ENCODE measurements at regions not wholly inside any gene's neighbourhood (a gene's known extent, or its start where the extent isn't known, plus 50 kb on each side); places are given as distances from the start of the nearest gene placed in this dataset.

GRCh38 chr3:159139326-159139725 lies 337.5 kb downstream of the MFSD1 start:
- Histone ChIP-seq H3K9ac (ENCODE audit: low read length in 5 of 5) (no peak overlapping the region), H3K27ac (ENCODE audit: low read depth, low read length) (no peak overlapping the region), H3K27me3 (ENCODE audit: control insufficient read depth in 5 of 5, insufficient read depth in 4 of 5, low read length in 5 of 5) (no peaks in the 10 kb centered on the region), H3K36me3 (ENCODE audit: control insufficient read depth in 5 of 5, insufficient read depth in 5 of 5, low read length in 5 of 5) (no peaks in the 10 kb centered on the region), H3K4me3 (ENCODE audit: low read depth in 1 of 5, low read length in 5 of 5) (no peak overlapping the region), H3K9me3 (ENCODE audit: control insufficient read depth in 5 of 5, low read length in 5 of 5) (no peaks in the 10 kb centered on the region), H3K4me1 (ENCODE audit: control insufficient read depth in 5 of 5, insufficient read depth in 5 of 5, low read length in 5 of 5) (peaks cover 0 to 5% (median 0%) of the 10 kb centered on the region in 5 donors)

GRCh38 chr3:159144472-159144871 lies 342.6 kb downstream of the MFSD1 start:
- peaks cover 0 to 2% (median 0%) of the 10 kb centered on the region in 5 donors for H3K4me1 ChIP-seq (ENCODE audit: control insufficient read depth in 5 of 5, insufficient read depth in 5 of 5, low read length in 5 of 5)
- no peaks in the 10 kb centered on the region for H3K36me3 ChIP-seq (ENCODE audit: control insufficient read depth in 5 of 5, insufficient read depth in 5 of 5, low read length in 5 of 5)
- H3K9ac ChIP-seq (ENCODE audit: low read length in 5 of 5) = no peak overlapping the region
- no peaks in the 10 kb centered on the region for H3K9me3 ChIP-seq (ENCODE audit: control insufficient read depth in 5 of 5, low read length in 5 of 5)
- H3K4me3 ChIP-seq (ENCODE audit: low read depth in 1 of 5, low read length in 5 of 5) = no peak overlapping the region
- no peak overlapping the region for H3K27ac ChIP-seq (ENCODE audit: low read depth, low read length)
- H3K27me3 ChIP-seq (ENCODE audit: control insufficient read depth in 5 of 5, insufficient read depth in 4 of 5, low read length in 5 of 5) = no peaks in the 10 kb centered on the region

- no peaks in the 10 kb centered on the region for H3K9me3 ChIP-seq (ENCODE audit: control insufficient read depth in 5 of 5, low read length in 5 of 5)
- H3K36me3 ChIP-seq (ENCODE audit: control insufficient read depth in 5 of 5, insufficient read depth in 5 of 5, low read length in 5 of 5) = no peaks in the 10 kb centered on the region
These were observed 343.0 kb downstream of the MFSD1 start for GRCh38 chr3:159144891-159145290.

GRCh38 chr3:159146392-159146791 lies 344.5 kb downstream of the MFSD1 start:
- Histone ChIP-seq H3K4me1 (ENCODE audit: control insufficient read depth in 5 of 5, insufficient read depth in 5 of 5, low read length in 5 of 5) (no peaks in the 10 kb centered on the region), H3K4me3 (ENCODE audit: low read depth in 1 of 5, low read length in 5 of 5) (no peak overlapping the region), H3K27ac (ENCODE audit: low read depth, low read length) (no peak overlapping the region), H3K9me3 (ENCODE audit: control insufficient read depth in 5 of 5, low read length in 5 of 5) (no peaks in the 10 kb centered on the region), H3K36me3 (ENCODE audit: control insufficient read depth in 5 of 5, insufficient read depth in 5 of 5, low read length in 5 of 5) (no peaks in the 10 kb centered on the region), H3K9ac (ENCODE audit: low read length in 5 of 5) (no peak overlapping the region), H3K27me3 (ENCODE audit: control insufficient read depth in 5 of 5, insufficient read depth in 4 of 5, low read length in 5 of 5) (no peaks in the 10 kb centered on the region)

More at GRCh38 chr3:159144891-159145290, 343.0 kb downstream of the MFSD1 start:
- H3K27ac ChIP-seq (ENCODE audit: low read depth, low read length) = no peak overlapping the region
- H3K9ac ChIP-seq (ENCODE audit: low read length in 5 of 5) = no peak overlapping the region
- no peaks in the 10 kb centered on the region for H3K27me3 ChIP-seq (ENCODE audit: control insufficient read depth in 5 of 5, insufficient read depth in 4 of 5, low read length in 5 of 5)
- no peak overlapping the region for H3K4me3 ChIP-seq (ENCODE audit: low read depth in 1 of 5, low read length in 5 of 5)
- H3K4me1 ChIP-seq (ENCODE audit: control insufficient read depth in 5 of 5, insufficient read depth in 5 of 5, low read length in 5 of 5) = no peaks in the 10 kb centered on the region

- no peak overlapping the region for H3K9ac ChIP-seq (ENCODE audit: low read length in 5 of 5)
- H3K27ac ChIP-seq (ENCODE audit: low read depth, low read length) = no peak overlapping the region
- H3K36me3 ChIP-seq (ENCODE audit: control insufficient read depth in 5 of 5, insufficient read depth in 5 of 5, low read length in 5 of 5) = no peaks in the 10 kb centered on the region
- no peaks in the 10 kb centered on the region for H3K27me3 ChIP-seq (ENCODE audit: control insufficient read depth in 5 of 5, insufficient read depth in 4 of 5, low read length in 5 of 5)
- H3K9me3 ChIP-seq (ENCODE audit: control insufficient read depth in 5 of 5, low read length in 5 of 5) = no peaks in the 10 kb centered on the region
- no peak overlapping the region for H3K4me3 ChIP-seq (ENCODE audit: low read depth in 1 of 5, low read length in 5 of 5)
- H3K4me1 ChIP-seq (ENCODE audit: control insufficient read depth in 5 of 5, insufficient read depth in 5 of 5, low read length in 5 of 5) = no peaks in the 10 kb centered on the region
These were observed 345.1 kb downstream of the MFSD1 start for GRCh38 chr3:159146856-159147435.

GRCh38 chr3:159147813-159148212 lies 346.0 kb downstream of the MFSD1 start:
- H3K4me3 ChIP-seq (ENCODE audit: low read depth in 1 of 5, low read length in 5 of 5) = no peak overlapping the region
- H3K9me3 ChIP-seq (ENCODE audit: control insufficient read depth in 5 of 5, low read length in 5 of 5) = no peaks in the 10 kb centered on the region
- H3K27me3 ChIP-seq (ENCODE audit: control insufficient read depth in 5 of 5, insufficient read depth in 4 of 5, low read length in 5 of 5) = no peaks in the 10 kb centered on the region
- no peaks in the 10 kb centered on the region for H3K4me1 ChIP-seq (ENCODE audit: control insufficient read depth in 5 of 5, insufficient read depth in 5 of 5, low read length in 5 of 5)
- no peak overlapping the region for H3K27ac ChIP-seq (ENCODE audit: low read depth, low read length)
- no peaks in the 10 kb centered on the region for H3K36me3 ChIP-seq (ENCODE audit: control insufficient read depth in 5 of 5, insufficient read depth in 5 of 5, low read length in 5 of 5)
- no peak overlapping the region for H3K9ac ChIP-seq (ENCODE audit: low read length in 5 of 5)

- H3K27me3 ChIP-seq (ENCODE audit: control insufficient read depth in 5 of 5, insufficient read depth in 4 of 5, low read length in 5 of 5) = no peaks in the 10 kb centered on the region
- H3K4me1 ChIP-seq (ENCODE audit: control insufficient read depth in 5 of 5, insufficient read depth in 5 of 5, low read length in 5 of 5) = no peaks in the 10 kb centered on the region
- H3K4me3 ChIP-seq (ENCODE audit: low read depth in 1 of 5, low read length in 5 of 5) = no peak overlapping the region
- H3K36me3 ChIP-seq (ENCODE audit: control insufficient read depth in 5 of 5, insufficient read depth in 5 of 5, low read length in 5 of 5) = no peaks in the 10 kb centered on the region
- no peak overlapping the region for H3K27ac ChIP-seq (ENCODE audit: low read depth, low read length)
- no peaks in the 10 kb centered on the region for H3K9me3 ChIP-seq (ENCODE audit: control insufficient read depth in 5 of 5, low read length in 5 of 5)
- no peak overlapping the region for H3K9ac ChIP-seq (ENCODE audit: low read length in 5 of 5)
These were observed 346.6 kb downstream of the MFSD1 start for GRCh38 chr3:159148466-159148865.

- no peak overlapping the region for H3K4me3 ChIP-seq (ENCODE audit: low read depth in 1 of 5, low read length in 5 of 5)
- H3K27ac ChIP-seq (ENCODE audit: low read depth, low read length) = no peak overlapping the region
- H3K27me3 ChIP-seq (ENCODE audit: control insufficient read depth in 5 of 5, insufficient read depth in 4 of 5, low read length in 5 of 5) = no peaks in the 10 kb centered on the region
- H3K9me3 ChIP-seq (ENCODE audit: control insufficient read depth in 5 of 5, low read length in 5 of 5) = no peaks in the 10 kb centered on the region
- no peak overlapping the region for H3K9ac ChIP-seq (ENCODE audit: low read length in 5 of 5)
- no peaks in the 10 kb centered on the region for H3K4me1 ChIP-seq (ENCODE audit: control insufficient read depth in 5 of 5, insufficient read depth in 5 of 5, low read length in 5 of 5)
- H3K36me3 ChIP-seq (ENCODE audit: control insufficient read depth in 5 of 5, insufficient read depth in 5 of 5, low read length in 5 of 5) = no peaks in the 10 kb centered on the region
These were observed 347.3 kb downstream of the MFSD1 start for GRCh38 chr3:159149131-159149530.

GRCh38 chr3:159149633-159150032 lies 347.8 kb downstream of the MFSD1 start:
- H3K36me3 ChIP-seq (ENCODE audit: control insufficient read depth in 5 of 5, insufficient read depth in 5 of 5, low read length in 5 of 5) = no peaks in the 10 kb centered on the region
- no peak overlapping the region for H3K4me3 ChIP-seq (ENCODE audit: low read depth in 1 of 5, low read length in 5 of 5)
- no peaks in the 10 kb centered on the region for H3K27me3 ChIP-seq (ENCODE audit: control insufficient read depth in 5 of 5, insufficient read depth in 4 of 5, low read length in 5 of 5)
- no peaks in the 10 kb centered on the region for H3K9me3 ChIP-seq (ENCODE audit: control insufficient read depth in 5 of 5, low read length in 5 of 5)
- H3K9ac ChIP-seq (ENCODE audit: low read length in 5 of 5) = no peak overlapping the region
- no peaks in the 10 kb centered on the region for H3K4me1 ChIP-seq (ENCODE audit: control insufficient read depth in 5 of 5, insufficient read depth in 5 of 5, low read length in 5 of 5)
- no peak overlapping the region for H3K27ac ChIP-seq (ENCODE audit: low read depth, low read length)

GRCh38 chr3:159150180-159150579 lies 348.3 kb downstream of the MFSD1 start:
- no peaks in the 10 kb centered on the region for H3K36me3 ChIP-seq (ENCODE audit: control insufficient read depth in 5 of 5, insufficient read depth in 5 of 5, low read length in 5 of 5)
- H3K9me3 ChIP-seq (ENCODE audit: control insufficient read depth in 5 of 5, low read length in 5 of 5) = no peaks in the 10 kb centered on the region
- H3K4me1 ChIP-seq (ENCODE audit: control insufficient read depth in 5 of 5, insufficient read depth in 5 of 5, low read length in 5 of 5) = no peaks in the 10 kb centered on the region
- no peak overlapping the region for H3K4me3 ChIP-seq (ENCODE audit: low read depth in 1 of 5, low read length in 5 of 5)
- H3K27ac ChIP-seq (ENCODE audit: low read depth, low read length) = no peak overlapping the region
- H3K27me3 ChIP-seq (ENCODE audit: control insufficient read depth in 5 of 5, insufficient read depth in 4 of 5, low read length in 5 of 5) = no peaks in the 10 kb centered on the region
- no peak overlapping the region for H3K9ac ChIP-seq (ENCODE audit: low read length in 5 of 5)

- H3K4me1 ChIP-seq (ENCODE audit: control insufficient read depth in 5 of 5, insufficient read depth in 5 of 5, low read length in 5 of 5) = no peaks in the 10 kb centered on the region
- no peaks in the 10 kb centered on the region for H3K36me3 ChIP-seq (ENCODE audit: control insufficient read depth in 5 of 5, insufficient read depth in 5 of 5, low read length in 5 of 5)
- no peak overlapping the region for H3K4me3 ChIP-seq (ENCODE audit: low read depth in 1 of 5, low read length in 5 of 5)
- no peaks in the 10 kb centered on the region for H3K27me3 ChIP-seq (ENCODE audit: control insufficient read depth in 5 of 5, insufficient read depth in 4 of 5, low read length in 5 of 5)
- no peak overlapping the region for H3K27ac ChIP-seq (ENCODE audit: low read depth, low read length)
- H3K9ac ChIP-seq (ENCODE audit: low read length in 5 of 5) = no peak overlapping the region
- H3K9me3 ChIP-seq (ENCODE audit: control insufficient read depth in 5 of 5, low read length in 5 of 5) = no peaks in the 10 kb centered on the region
These were observed 349.3 kb downstream of the MFSD1 start for GRCh38 chr3:159151130-159151529.
